ENCODE measurements at regions not wholly inside any gene's neighbourhood (a gene's known extent, or its start where the extent isn't known, plus 50 kb on each side); places are given as distances from the start of the nearest gene placed in this dataset.

DNA sequence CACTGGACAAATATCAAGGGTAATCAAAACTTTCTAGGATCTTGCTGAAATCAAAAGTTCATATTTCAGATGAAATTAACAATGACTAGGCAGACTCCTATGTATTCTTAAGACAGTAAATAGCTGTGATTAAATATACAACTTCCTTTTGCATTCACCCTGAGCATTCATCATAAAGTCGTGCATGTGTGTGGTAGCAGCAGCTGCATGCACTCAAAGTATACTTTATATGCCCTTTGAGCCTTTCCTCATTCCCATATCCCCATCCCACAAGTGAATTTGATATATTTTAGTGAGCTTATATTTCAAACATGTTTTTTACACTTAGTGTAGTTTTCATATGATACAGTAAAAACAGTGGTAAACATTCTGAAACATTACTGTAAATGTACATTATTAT lies 959.0 kb downstream of the C4orf33 start (continued):
- TF ChIP-seq, protein P1, sequence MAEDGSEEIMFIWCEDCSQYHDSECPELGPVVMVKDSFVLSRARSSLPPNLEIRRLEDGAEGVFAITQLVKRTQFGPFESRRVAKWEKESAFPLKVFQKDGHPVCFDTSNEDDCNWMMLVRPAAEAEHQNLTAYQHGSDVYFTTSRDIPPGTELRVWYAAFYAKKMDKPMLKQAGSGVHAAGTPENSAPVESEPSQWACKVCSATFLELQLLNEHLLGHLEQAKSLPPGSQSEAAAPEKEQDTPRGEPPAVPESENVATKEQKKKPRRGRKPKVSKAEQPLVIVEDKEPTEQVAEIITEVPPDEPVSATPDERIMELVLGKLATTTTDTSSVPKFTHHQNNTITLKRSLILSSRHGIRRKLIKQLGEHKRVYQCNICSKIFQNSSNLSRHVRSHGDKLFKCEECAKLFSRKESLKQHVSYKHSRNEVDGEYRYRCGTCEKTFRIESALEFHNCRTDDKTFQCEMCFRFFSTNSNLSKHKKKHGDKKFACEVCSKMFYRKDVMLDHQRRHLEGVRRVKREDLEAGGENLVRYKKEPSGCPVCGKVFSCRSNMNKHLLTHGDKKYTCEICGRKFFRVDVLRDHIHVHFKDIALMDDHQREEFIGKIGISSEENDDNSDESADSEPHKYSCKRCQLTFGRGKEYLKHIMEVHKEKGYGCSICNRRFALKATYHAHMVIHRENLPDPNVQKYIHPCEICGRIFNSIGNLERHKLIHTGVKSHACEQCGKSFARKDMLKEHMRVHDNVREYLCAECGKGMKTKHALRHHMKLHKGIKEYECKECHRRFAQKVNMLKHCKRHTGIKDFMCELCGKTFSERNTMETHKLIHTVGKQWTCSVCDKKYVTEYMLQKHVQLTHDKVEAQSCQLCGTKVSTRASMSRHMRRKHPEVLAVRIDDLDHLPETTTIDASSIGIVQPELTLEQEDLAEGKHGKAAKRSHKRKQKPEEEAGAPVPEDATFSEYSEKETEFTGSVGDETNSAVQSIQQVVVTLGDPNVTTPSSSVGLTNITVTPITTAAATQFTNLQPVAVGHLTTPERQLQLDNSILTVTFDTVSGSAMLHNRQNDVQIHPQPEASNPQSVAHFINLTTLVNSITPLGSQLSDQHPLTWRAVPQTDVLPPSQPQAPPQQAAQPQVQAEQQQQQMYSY (CRISPR knock-in tag; IDR thresholded peaks at IDR 0.05) = no peak
- TF ChIP-seq BACH1 (IDR thresholded peaks at IDR 0.05; ENCODE audit: borderline replicate concordance) (no peak), SIX5 (IDR thresholded peaks at IDR 0.05; ENCODE audit: low read depth, low read length, severe bottlenecking) (no peak), SMARCA5 (IDR thresholded peaks at IDR 0.05) (no peak)

DNA sequence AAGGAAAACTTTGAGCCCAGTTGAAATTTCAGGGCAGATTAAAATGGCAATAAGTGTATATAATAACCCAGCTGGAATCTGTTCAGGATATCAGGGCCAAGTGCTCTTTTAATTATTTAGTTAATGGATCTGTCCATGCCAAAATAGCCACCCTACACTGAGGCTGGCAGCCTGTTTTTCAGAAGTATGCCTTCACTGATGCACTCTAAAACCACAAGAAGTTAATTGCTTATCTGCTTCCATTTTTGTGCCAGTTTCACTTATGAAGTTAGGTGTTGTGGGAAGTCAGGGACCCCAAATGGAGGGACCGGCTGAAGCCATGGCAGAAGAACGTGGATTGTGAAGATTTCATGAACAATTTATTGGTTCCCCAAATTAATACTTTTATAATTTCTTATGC lies 960.3 kb downstream of the C4orf33 start:
- SMC1A ChIA-PET (ENCODE audit: uncharacterized antibody, unreplicated experiment) = no interaction called here
- H3K36me3 ChIP-seq (ENCODE audit: control insufficient read depth in 2 of 2, insufficient read depth in 2 of 2, low read length in 1 of 2) = no peaks in the 10 kb centered on the region
- H3K27ac ChIP-seq (ENCODE audit: control insufficient read depth, insufficient read depth) = no peak overlapping the region
- ATAC-seq (peak; percentile 32; the same call in 1 of the 3 replicates), FAIRE-seq (no peak), DNase-seq (ENCODE audit: low read depth, low spot score) (no peak)
- intact Hi-C loops (cut with micrococcal nuclease; ENCODE audit: unreplicated experiment) (no loop called here), in situ Hi-C loops (cut with MboI) (no loop called here)
- no peaks in the 10 kb centered on the region for H3K9me3 ChIP-seq (replicated peaks; ENCODE audit: control insufficient read depth, insufficient read depth, low read length)
- H3K4me2 ChIP-seq (ENCODE audit: control insufficient read depth, insufficient read depth) = no peak overlapping the region
- RAD21 ChIA-PET (ENCODE audit: unreplicated experiment) = no interaction called here
- H4K20me1 ChIP-seq (ENCODE audit: control insufficient read depth, insufficient read depth) = no peaks in the 10 kb centered on the region
- H3K79me2 ChIP-seq (ENCODE audit: control insufficient read depth, insufficient read depth, low read length) = no peaks in the 10 kb centered on the region
- no peak overlapping the region for H3K4me3 ChIP-seq
- 50% methylated on average over 2 of the region's 2 CpGs for WGBS (ENCODE audit: insufficient coverage, insufficient replicate concordance, low lambda C conversion rate, missing lambda C conversion rate)
- H2AFZ ChIP-seq (ENCODE audit: control insufficient read depth, low read depth, low read length) = no peak overlapping the region
- no TSS peak for BruUV-seq (replicated peaks)
- POLR2A ChIA-PET = no interaction called here
- CTCF ChIA-PET = interaction anchor here (0.9 kb wide), 1 partner anchor 11 kb away, joined by 3 read pairs; no protein-coding TSS in a partner anchor
- H3K4me1 ChIP-seq (ENCODE audit: control insufficient read depth, insufficient read depth, low read length) = no peaks in the 10 kb centered on the region
- TF ChIP-seq RAD21 (IDR thresholded peaks at IDR 0.05; ENCODE audit: insufficient read depth, low read depth, low read length) = no peak
- no peak for TF ChIP-seq SUZ12 (IDR thresholded peaks at IDR 0.05; ENCODE audit: unreplicated experiment)
- TF ChIP-seq NFXL1 (IDR thresholded peaks at IDR 0.05; ENCODE audit: borderline replicate concordance) = no peak
- no peak for TF ChIP-seq BACH1 (IDR thresholded peaks at IDR 0.05; ENCODE audit: borderline replicate concordance)
- no peak for TF ChIP-seq FOXM1 (IDR thresholded peaks at IDR 0.05; ENCODE audit: low read depth, low read length)
- TF ChIP-seq RCOR1 (conservative IDR thresholded peaks at IDR 0.05; ENCODE audit: low read depth, low read length) = no peak
- TF ChIP-seq CBX3 (IDR thresholded peaks at IDR 0.05; ENCODE audit: borderline replicate concordance, low read depth) = no peak
- no peak for TF ChIP-seq RBBP5 (conservative IDR thresholded peaks at IDR 0.05)
- H3K27me3 ChIP-seq (replicated peaks in 1 of 2; ENCODE audit: control insufficient read depth in 2 of 2, insufficient read depth in 2 of 2, low read length in 1 of 2) = no peaks in the 10 kb centered on the region
- H3K9ac ChIP-seq (ENCODE audit: control insufficient read depth, insufficient read depth, low read length) = no peak overlapping the region

All from GM12878 (cell line).